NB4 (cell line): ENCODE measurements at regions not wholly inside any gene's neighbourhood (a gene's known extent, or its start where the extent isn't known, plus 50 kb on each side); places are given as distances from the start of the nearest gene placed in this dataset.
"Not testable (repeated sequence)": the region's sequence is repeated elsewhere in the genome, so short reads cannot be mapped to it uniquely, and the experiment has no call there.

Source experiments
- DNase-seq: peaks from one replicate; pipeline ENCODE4 v3.0.0; 2010; ENCODE audit warnings: low read depth
- H3K4me3 ChIP-seq: one replicate; pipeline ENCODE4 v1.5.1; 2011; ENCODE audit warnings: mild to moderate bottlenecking, low read depth, low read length, moderate library complexity
- CTCF ChIP-seq: IDR thresholded peaks from one replicate; pipeline ENCODE4 v1.5.1; 2012; ENCODE audit warnings: low read depth, low read length
- MYC ChIP-seq: IDR thresholded peaks from 2 replicates; pipeline ENCODE4 v1.6.1; 2011; ENCODE audit warnings: low read depth, low read length
- POLR2A ChIP-seq: IDR thresholded peaks from 2 replicates; pipeline ENCODE4 v1.6.1; 2011; ENCODE audit warnings: mild to moderate bottlenecking; ENCODE audit not compliant: insufficient read length; ENCODE audit errors: extremely low read depth
- TF ChIP-seq, protein P1 (sequence below): IDR thresholded peaks from 2 replicates; pipeline ENCODE4 v1.6.1; 2011; ENCODE audit warnings: low read depth, low read length

DNA sequence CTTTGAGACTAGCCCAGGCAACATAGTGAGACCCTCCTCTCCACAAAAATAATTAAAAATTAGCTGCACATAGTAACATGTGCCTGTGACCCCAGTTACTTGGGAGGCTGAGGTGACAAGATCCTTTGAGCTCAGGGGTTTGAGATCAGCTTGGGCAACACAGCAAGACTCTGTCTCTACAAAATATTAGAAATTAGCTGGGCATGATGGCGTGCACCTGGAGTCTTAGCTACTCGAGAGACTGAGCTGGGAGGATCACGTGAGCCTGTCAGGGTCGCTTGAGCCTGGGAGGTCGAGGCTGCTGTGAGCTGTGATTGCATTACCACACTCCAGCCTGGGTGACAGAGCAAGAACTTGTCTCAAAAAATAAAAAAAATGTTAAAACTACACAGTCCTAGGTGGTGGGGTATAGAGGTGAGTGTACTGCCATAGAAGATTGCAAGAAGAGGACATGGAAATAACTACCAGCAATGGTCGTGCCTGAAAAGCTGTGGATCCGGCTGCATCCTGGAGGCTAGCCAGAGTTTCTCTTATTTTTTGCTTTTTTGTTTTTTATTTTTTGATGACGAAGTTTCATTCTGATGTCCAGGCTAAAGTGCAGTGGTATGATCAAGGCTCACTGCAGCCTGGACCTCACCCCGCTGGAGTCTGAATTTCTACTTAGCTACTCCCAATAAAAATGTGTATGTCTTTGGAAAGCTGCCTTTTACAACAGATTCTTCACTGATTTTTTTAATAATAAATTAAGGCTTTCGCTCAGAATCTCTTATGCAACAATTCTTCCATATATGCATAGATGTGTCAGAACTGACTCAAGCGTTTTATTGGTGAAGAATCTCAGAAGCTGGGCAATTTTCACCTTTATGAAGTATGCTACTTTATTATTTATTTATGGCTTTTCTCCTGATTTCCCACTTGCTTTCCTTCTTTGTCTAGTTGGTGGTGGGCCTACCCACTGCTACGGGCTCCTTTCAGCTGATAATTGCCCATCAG, 393.8 kb downstream of the TSHZ3 start:
- TF ChIP-seq, protein P1, sequence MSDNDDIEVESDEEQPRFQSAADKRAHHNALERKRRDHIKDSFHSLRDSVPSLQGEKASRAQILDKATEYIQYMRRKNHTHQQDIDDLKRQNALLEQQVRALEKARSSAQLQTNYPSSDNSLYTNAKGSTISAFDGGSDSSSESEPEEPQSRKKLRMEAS: no peak
- no peak for TF ChIP-seq CTCF
- TF ChIP-seq POLR2A: no peak
- no peak for TF ChIP-seq MYC
- DNase-seq: no peak

DNA sequence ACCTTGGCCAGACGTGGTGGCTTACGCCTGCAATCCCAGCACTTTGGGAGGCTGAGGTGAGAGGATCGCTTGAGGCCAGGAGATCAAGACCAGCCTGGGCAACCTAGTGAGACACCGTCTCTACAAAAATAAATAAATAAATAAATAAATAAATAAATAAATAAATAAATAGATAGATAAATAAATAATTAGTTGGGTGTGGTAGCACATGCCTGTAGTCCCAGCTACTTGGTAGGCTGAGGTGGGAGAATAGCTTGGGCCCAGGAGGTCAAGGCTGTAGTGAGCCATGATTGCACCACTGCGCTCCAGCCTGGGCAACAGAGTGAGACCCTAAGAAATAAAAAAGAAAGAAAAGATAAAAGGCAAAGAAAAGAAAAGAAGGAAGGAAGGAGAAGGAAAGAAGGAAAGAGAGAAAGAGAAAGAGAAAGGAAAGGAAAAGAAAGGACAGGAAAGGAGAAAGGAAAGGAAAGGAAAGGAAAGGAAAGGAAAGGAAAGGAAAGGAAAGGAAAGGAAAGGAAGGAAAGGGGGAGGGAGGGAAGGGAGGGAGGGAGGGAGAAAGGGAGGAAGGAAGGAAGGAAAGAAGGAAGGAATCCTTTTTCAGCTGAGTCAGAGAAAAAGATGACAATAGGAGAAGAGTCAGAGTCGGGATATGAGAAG, 404.8 kb downstream of the TSHZ3 start:
- DNase-seq: not testable (repeated sequence)

More for the DNA sequence above, 393.8 kb downstream of the TSHZ3 start:
- no peak overlapping the region for H3K4me3 ChIP-seq

DNA sequence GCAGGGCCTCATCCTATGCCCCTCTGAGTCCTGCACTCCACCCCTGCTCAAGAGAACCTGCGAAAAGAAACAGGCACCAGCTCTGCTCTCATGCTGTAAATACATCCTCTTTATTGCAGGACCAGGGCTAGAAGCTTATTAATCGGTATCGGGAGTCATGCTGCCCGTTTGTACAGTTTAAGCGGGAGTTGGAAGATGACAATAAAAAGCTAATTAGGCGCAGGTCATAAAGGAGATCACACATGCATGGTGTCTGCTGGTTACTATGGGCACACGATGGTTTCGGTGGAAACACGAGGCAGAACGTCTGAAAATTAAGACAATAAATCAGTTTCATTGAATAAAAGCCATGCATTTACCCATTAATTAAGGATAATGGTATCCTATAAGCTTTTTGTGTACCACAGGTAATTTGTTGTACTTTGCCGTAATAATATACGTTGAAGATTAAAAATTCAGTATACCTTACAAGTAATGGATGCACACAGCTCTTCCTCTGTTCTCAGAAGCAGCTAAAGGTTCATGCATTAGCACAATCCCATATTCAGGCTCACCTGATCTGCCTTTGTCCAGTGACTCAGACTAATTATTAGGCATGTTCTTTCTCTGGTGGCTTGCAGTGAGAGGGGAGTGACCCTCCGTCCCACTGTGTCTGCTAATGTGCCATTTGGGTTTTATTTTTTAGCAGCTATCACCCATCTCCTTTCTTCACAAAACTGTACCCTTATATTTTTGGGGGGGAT, 406.0 kb downstream of the TSHZ3 start:
- no peak for DNase-seq

More for the DNA sequence above, 404.8 kb downstream of the TSHZ3 start:
- H3K4me3 ChIP-seq: not testable (repeated sequence)

GRCh38 chr19:30942636-30943035, 406.6 kb downstream of the TSHZ3 start:
- no peak for DNase-seq
- no peak overlapping the region for H3K4me3 ChIP-seq
- TF ChIP-seq MYC: no peak
- TF ChIP-seq, protein P1: no peak
- TF ChIP-seq CTCF: no peak
- no peak for TF ChIP-seq POLR2A

More for the DNA sequence above, 406.0 kb downstream of the TSHZ3 start:
- TF ChIP-seq MYC: no peak
- TF ChIP-seq, protein P1: no peak
- TF ChIP-seq CTCF: no peak
- TF ChIP-seq POLR2A: no peak
- H3K4me3 ChIP-seq: no peak overlapping the region

DNA sequence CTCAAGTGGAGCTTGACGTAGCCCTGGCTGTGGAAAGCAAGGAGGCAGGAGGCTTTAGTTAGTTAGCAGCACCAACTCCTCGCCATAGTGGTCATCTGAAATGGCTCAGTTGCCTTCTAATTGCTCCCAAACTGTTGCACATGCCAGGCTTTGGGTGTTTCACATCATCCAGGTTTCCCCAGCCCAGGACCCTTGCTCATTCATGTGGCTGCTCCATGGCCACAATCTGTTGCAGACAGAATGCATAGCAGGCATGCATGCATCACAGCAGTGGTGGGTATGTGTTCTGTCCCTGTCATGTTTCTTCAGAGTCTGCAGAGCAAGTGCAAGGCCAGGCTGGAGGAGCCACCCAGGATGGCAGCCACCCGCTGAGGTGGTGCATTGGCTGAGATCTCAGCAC, 407.6 kb downstream of the TSHZ3 start:
- TF ChIP-seq MYC: no peak
- no peak for TF ChIP-seq POLR2A
- no peak for TF ChIP-seq CTCF
- TF ChIP-seq, protein P1: no peak
- no peak overlapping the region for H3K4me3 ChIP-seq
- no peak for DNase-seq
